ENCODE measurements at regions not wholly inside any gene's neighbourhood (a gene's known extent, or its start where the extent isn't known, plus 50 kb on each side); places are given as distances from the start of the nearest gene placed in this dataset.

GRCh38 chr7:88437132-88437531 is 130.4 kb upstream of the STEAP4 start:
- ATAC-seq (no peak), DNase-seq (no peak)
- no peak overlapping the region for H3K27ac ChIP-seq
- H3K36me3 ChIP-seq: no peaks in the 10 kb centered on the region
- no peak overlapping the region for H3K4me3 ChIP-seq
- TF ChIP-seq, protein P1, sequence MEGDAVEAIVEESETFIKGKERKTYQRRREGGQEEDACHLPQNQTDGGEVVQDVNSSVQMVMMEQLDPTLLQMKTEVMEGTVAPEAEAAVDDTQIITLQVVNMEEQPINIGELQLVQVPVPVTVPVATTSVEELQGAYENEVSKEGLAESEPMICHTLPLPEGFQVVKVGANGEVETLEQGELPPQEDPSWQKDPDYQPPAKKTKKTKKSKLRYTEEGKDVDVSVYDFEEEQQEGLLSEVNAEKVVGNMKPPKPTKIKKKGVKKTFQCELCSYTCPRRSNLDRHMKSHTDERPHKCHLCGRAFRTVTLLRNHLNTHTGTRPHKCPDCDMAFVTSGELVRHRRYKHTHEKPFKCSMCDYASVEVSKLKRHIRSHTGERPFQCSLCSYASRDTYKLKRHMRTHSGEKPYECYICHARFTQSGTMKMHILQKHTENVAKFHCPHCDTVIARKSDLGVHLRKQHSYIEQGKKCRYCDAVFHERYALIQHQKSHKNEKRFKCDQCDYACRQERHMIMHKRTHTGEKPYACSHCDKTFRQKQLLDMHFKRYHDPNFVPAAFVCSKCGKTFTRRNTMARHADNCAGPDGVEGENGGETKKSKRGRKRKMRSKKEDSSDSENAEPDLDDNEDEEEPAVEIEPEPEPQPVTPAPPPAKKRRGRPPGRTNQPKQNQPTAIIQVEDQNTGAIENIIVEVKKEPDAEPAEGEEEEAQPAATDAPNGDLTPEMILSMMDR (IDR thresholded peaks at IDR 0.05): no peak
- H3K27me3 ChIP-seq (ENCODE audit: low read depth): no peaks in the 10 kb centered on the region
- H3K9me3 ChIP-seq: no peaks in the 10 kb centered on the region
- intact Hi-C loops (cut with DNase I): no loop called here
- H3K4me1 ChIP-seq: no peaks in the 10 kb centered on the region

- TF ChIP-seq, protein P1 (IDR thresholded peaks at IDR 0.05): no peak
- no peak for ATAC-seq
These were observed 125.6 kb upstream of the STEAP4 start for GRCh38 chr7:88432301-88432700.

DNA sequence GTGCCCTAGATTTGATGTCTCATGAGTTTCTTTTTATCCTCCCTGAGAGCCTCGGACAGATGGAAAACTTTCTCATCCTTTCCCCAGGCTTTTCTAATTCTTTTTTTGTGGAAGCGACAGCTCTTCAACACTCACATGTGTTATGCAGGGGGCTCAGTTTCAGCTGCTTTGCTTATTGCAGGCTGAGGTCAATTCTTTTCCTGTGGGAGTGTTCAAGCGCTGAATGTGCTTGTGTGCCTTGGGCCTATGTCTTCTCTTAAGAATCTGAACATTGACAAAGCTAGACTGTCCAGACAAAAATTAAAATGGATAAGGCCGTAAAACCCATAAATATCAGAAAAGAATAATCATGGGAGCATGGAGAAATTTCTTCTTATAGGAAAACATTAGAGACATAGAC is 125.2 kb upstream of the STEAP4 start:
- Histone ChIP-seq H3K27ac (no peak overlapping the region), H3K27me3 (ENCODE audit: low read depth) (no peaks in the 10 kb centered on the region), H3K4me3 (no peak overlapping the region), H3K36me3 (no peaks in the 10 kb centered on the region), H3K4me1 (no peaks in the 10 kb centered on the region), H3K9me3 (no peaks in the 10 kb centered on the region)
- TF ChIP-seq, protein P1 (IDR thresholded peaks at IDR 0.05): no peak
- intact Hi-C loops (cut with DNase I): no loop called here
- ATAC-seq: no peak
- no peak for DNase-seq

More at GRCh38 chr7:88432301-88432700, 125.6 kb upstream of the STEAP4 start:
- intact Hi-C loops (cut with DNase I): no loop called here
- DNase-seq: no peak
- Histone ChIP-seq H3K36me3 (no peaks in the 10 kb centered on the region), H3K9me3 (no peaks in the 10 kb centered on the region), H3K27me3 (ENCODE audit: low read depth) (no peaks in the 10 kb centered on the region), H3K27ac (no peak overlapping the region), H3K4me3 (no peak overlapping the region), H3K4me1 (no peaks in the 10 kb centered on the region)

- DNase-seq: no peak
- no peak for ATAC-seq
- Histone ChIP-seq H3K4me1 (no peaks in the 10 kb centered on the region), H3K4me3 (no peak overlapping the region), H3K27me3 (ENCODE audit: low read depth) (no peaks in the 10 kb centered on the region), H3K27ac (no peak overlapping the region), H3K9me3 (no peaks in the 10 kb centered on the region), H3K36me3 (no peaks in the 10 kb centered on the region)
- TF ChIP-seq, protein P1 (IDR thresholded peaks at IDR 0.05): no peak
- intact Hi-C loops (cut with DNase I): no loop called here
These were observed 122.7 kb upstream of the STEAP4 start for GRCh38 chr7:88429382-88429781.

DNA sequence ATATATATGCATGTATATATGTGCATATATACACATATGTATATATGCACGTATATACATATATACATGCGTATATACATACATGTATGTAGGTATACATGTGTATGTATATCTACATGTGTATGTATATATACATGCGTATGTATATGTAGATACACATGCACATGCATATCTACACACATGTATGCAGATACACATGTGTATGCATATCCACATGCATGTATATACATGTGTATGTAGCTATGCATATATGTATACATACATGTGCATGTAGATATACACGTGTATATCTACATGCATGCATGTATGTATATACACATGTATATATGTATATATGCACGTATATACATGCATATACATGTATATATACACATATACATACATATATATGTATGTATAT is 95.8 kb upstream of the STEAP4 start:
- no peak overlapping the region for H3K27ac ChIP-seq
- H3K27me3 ChIP-seq (ENCODE audit: low read depth): no peaks in the 10 kb centered on the region
- ATAC-seq: no peak
- H3K9me3 ChIP-seq: no peaks in the 10 kb centered on the region
- no peaks in the 10 kb centered on the region for H3K36me3 ChIP-seq
- H3K4me1 ChIP-seq: no peaks in the 10 kb centered on the region
- TF ChIP-seq, protein P1 (IDR thresholded peaks at IDR 0.05): no peak
- DNase-seq: no peak
- intact Hi-C loops (cut with DNase I): no loop called here
- no peak overlapping the region for H3K4me3 ChIP-seq
